GM12878 (cell line): ENCODE measurements at regions not wholly inside any gene's neighbourhood (a gene's known extent, or its start where the extent isn't known, plus 50 kb on each side); places are given as distances from the start of the nearest gene placed in this dataset.

Source experiments
- ATAC-seq: fragments of 200-7000 bp; cut with Tn5 transposase; 3 replicates; pipeline ENCODE4 v1.9.1; 2020; ENCODE audit warnings: mild to moderate bottlenecking, moderate library complexity
- BruUV-seq: library from RNA; stranded (reverse); fragments of 400-500 nt; replicated peaks from 2 replicates; lab custom pipeline; 2021; lab: Mats Ljungman, UMichigan
- CTCF ChIA-PET: fragments of 300-600 bp; sonication (Branson Sonifier 250); formaldehyde crosslinking; extraction: SDS; loops from one replicate; lab custom pipeline; 2021; ENCODE audit warnings: inconsistent platforms; lab: Yijun Ruan, JAX
- POLR2A ChIA-PET: fragments of 350-600 bp; formaldehyde crosslinking; extraction: SDS; loops from one replicate; lab custom pipeline; 2021; ENCODE audit warnings: inconsistent platforms; lab: Charles Lee
- RAD21 ChIA-PET: fragments of 300-600 bp; sonication (Branson Sonifier 250); formaldehyde crosslinking; loops from one replicate; lab custom pipeline; 2023; ENCODE audit warnings: antibody characterized with exemption; ENCODE audit not compliant: unreplicated experiment; lab: Charles Lee
- SMC1A ChIA-PET: fragments of 300-600 bp; sonication (Branson Sonifier 250); formaldehyde crosslinking; loops from one replicate; lab custom pipeline; 2023; ENCODE audit not compliant: unreplicated experiment, uncharacterized antibody; lab: Charles Lee
- DNase-seq: peaks from one replicate; pipeline ENCODE4 v3.0.0-alpha.2; 2011; ENCODE audit warnings: low read depth, low spot score
- FAIRE-seq: peaks from 3 replicates; lab custom pipeline; 2011; peaks lifted over from hg19 to GRCh38; lab: Jason Lieb, UNC
- H2AFZ ChIP-seq: 2 replicates; pipeline ENCODE4 v1.6.0; 2011; ENCODE audit warnings: low read depth, low read length, control low read depth; ENCODE audit not compliant: control insufficient read depth
- H3K27ac ChIP-seq: 2 replicates; pipeline ENCODE4 v1.5.1; 2011; ENCODE audit warnings: control low read depth; ENCODE audit not compliant: control insufficient read depth, insufficient read depth
- H3K27me3 ChIP-seq, 2 experiments: replicated peaks in 1 of 2; 2 replicates each; pipeline versions ENCODE4 v1.6.0 to v1.6.1; 2011; ENCODE audit warnings: low read length in 1 of 2; ENCODE audit not compliant: control insufficient read depth in 2 of 2, insufficient read depth in 2 of 2
- H3K36me3 ChIP-seq, 2 experiments: 2 replicates each; pipeline ENCODE4 v1.5.1; 2011; ENCODE audit warnings: low read length in 1 of 2; ENCODE audit not compliant: control insufficient read depth in 2 of 2, insufficient read depth in 2 of 2
- H3K4me1 ChIP-seq: 2 replicates; pipeline ENCODE4 v1.6.1; 2011; ENCODE audit warnings: mild to moderate bottlenecking, low read length, moderate library complexity, mixed read lengths; ENCODE audit not compliant: control insufficient read depth, insufficient read depth
- H3K4me2 ChIP-seq: 2 replicates; pipeline ENCODE4 v1.6.0; 2011; ENCODE audit warnings: control low read depth; ENCODE audit not compliant: control insufficient read depth, insufficient read depth
- H3K4me3 ChIP-seq: fragments of 200-600 bp; sonication (generic); 2 replicates; pipeline ENCODE4 v1.5.1; 2016
- H3K79me2 ChIP-seq: 2 replicates; pipeline ENCODE4 v1.6.0; 2011; ENCODE audit warnings: low read length; ENCODE audit not compliant: control insufficient read depth, insufficient read depth
- H3K9ac ChIP-seq: 2 replicates; pipeline ENCODE4 v1.8.0; 2011; ENCODE audit warnings: low read length, control low read depth, mixed read lengths; ENCODE audit not compliant: control insufficient read depth, insufficient read depth
- H3K9me3 ChIP-seq: replicated peaks from 3 replicates; pipeline ENCODE4 v1.5.1; 2011; ENCODE audit warnings: mild to moderate bottlenecking, low read length; ENCODE audit not compliant: control insufficient read depth, insufficient read depth
- H4K20me1 ChIP-seq: 2 replicates; pipeline ENCODE4 v1.6.0; 2011; ENCODE audit not compliant: control insufficient read depth, insufficient read depth
- EGR1 ChIP-seq, 2 experiments: IDR thresholded peaks; 1 replicate in 1 of 2; 2 replicates in 1 of 2; pipeline ENCODE4 v1.6.1; 2011 to 2012; ENCODE audit warnings: low read depth in 2 of 2, low read length in 2 of 2, borderline replicate concordance in 1 of 2, mild to moderate bottlenecking in 1 of 2, moderate library complexity in 1 of 2
- ESRRA ChIP-seq: IDR thresholded peaks from 2 replicates; pipeline ENCODE4 v1.6.1; 2012; ENCODE audit warnings: mild to moderate bottlenecking, low read length, improper control_type of control experiment
- PKNOX1 ChIP-seq: fragments of 450-650 bp; IDR thresholded peaks from 2 replicates; pipeline ENCODE4 v1.6.1; 2016; ENCODE audit warnings: mild to moderate bottlenecking
- SMAD1 ChIP-seq: fragments of 450-650 bp; IDR thresholded peaks from 2 replicates; pipeline ENCODE4 v1.6.1; 2018; ENCODE audit warnings: mild to moderate bottlenecking, low read depth; ENCODE audit not compliant: partially characterized antibody
- TBL1XR1 ChIP-seq: IDR thresholded peaks from 2 replicates; pipeline ENCODE4 v1.6.1; 2012; ENCODE audit warnings: low read depth, low read length, improper control_type of control experiment
- USF2 ChIP-seq: IDR thresholded peaks from 2 replicates; pipeline ENCODE4 v1.6.1; 2011; ENCODE audit warnings: low read depth, low read length, improper control_type of control experiment, borderline replicate concordance
- WGBS: methylation state at CpG from one replicate; pipeline ENCODE4 v1.1.6; 2016; ENCODE audit warnings: low lambda C conversion rate; ENCODE audit not compliant: insufficient replicate concordance, insufficient coverage; ENCODE audit errors: missing lambda C conversion rate; 5-methylcytosine and 5-hydroxymethylcytosine counted together
- in situ Hi-C: fragments of 300-500 bp; cut with MboI; formaldehyde crosslinking; loops from 9 replicates; pipeline ENCODE4 v1.14.3; 2018; ENCODE audit warnings: mixed read lengths
- intact Hi-C: fragments of 100-400 bp; cut with micrococcal nuclease; formaldehyde crosslinking; loops from one replicate; pipeline ENCODE4 v1.14.2; 2022; ENCODE audit not compliant: unreplicated experiment

DNA sequence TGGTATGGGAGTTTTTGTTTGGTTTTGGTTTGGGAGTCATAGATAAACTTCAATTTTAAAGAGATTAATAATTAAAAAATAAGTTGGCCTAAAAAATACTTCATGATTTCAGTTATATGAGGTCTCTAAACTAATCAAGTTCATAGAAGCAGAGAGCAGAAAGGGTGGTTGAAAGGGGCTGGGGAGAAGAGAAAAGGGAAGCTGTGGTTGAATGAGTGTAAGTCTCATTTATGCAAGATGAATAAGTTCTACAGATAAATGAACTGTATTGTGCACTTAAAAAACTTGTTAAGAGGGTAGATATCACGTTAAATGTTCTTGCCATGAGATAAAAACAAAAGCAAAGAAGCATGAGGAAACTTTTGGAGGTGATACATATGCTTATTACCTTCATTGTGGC, 188.7 kb downstream of the NSUN3 start:
- 5% methylated on average over 1 of the region's 1 CpG for WGBS
- RAD21 ChIA-PET: no interaction called here
- H3K9me3 ChIP-seq: no peaks in the 10 kb centered on the region
- DNase-seq: no peak
- no peaks in the 10 kb centered on the region for H3K36me3 ChIP-seq
- POLR2A ChIA-PET: no interaction called here
- H3K27ac ChIP-seq: no peak overlapping the region
- intact Hi-C loops: no loop called here
- no peak overlapping the region for H2AFZ ChIP-seq
- SMC1A ChIA-PET: interaction anchor here (1.0 to 1.1 kb wide), 2 partner anchors 9 to 102 kb away, joined by 3 read pairs; no protein-coding TSS in a partner anchor
- H3K4me3 ChIP-seq: no peak overlapping the region
- CTCF ChIA-PET: interaction anchor here (0.9 kb wide), 2 partner anchors 12 to 162 kb away, joined by 3 read pairs; no protein-coding TSS in a partner anchor
- H3K4me1 ChIP-seq: no peaks in the 10 kb centered on the region
- H3K79me2 ChIP-seq: no peaks in the 10 kb centered on the region
- no peaks in the 10 kb centered on the region for H3K27me3 ChIP-seq
- TF ChIP-seq ESRRA (no peak), TBL1XR1 (no peak), PKNOX1 (no peak), EGR1 (IDR thresholded peaks at IDR 0.05; ENCODE audit: borderline replicate concordance in 1 of 2, low read depth in 2 of 2, low read length in 2 of 2) (no peak), SMAD1 (no peak), USF2 (no peak)
- TF ChIP-seq, all 136 proteins: peak for 0
- BruUV-seq: no TSS peak
- Histone ChIP-seq H3K4me2 (no peak overlapping the region), H4K20me1 (no peaks in the 10 kb centered on the region), H3K9ac (no peak overlapping the region)
- FAIRE-seq (no peak), ATAC-seq (no peak)
- in situ Hi-C loops: no loop called here
